22Rv1 (cell line): ENCODE measurements at regions not wholly inside any gene's neighbourhood (a gene's known extent, or its start where the extent isn't known, plus 50 kb on each side); places are given as distances from the start of the nearest gene placed in this dataset.
A peak's percentile ranks its signal among the peaks of the same experiment; 100 is the strongest.

ENCODE experiments used
- H3K27ac ChIP-seq: fragments of 450-650 bp; 2 replicates; pipeline ENCODE4 v1.5.1; 2017
- CTCF ChIP-seq: fragments of 450-650 bp; IDR thresholded peaks from 2 replicates; pipeline ENCODE4 v1.5.1; 2017; ENCODE audit warnings: mild to moderate bottlenecking
- ZFX ChIP-seq: fragments of 450-650 bp; IDR thresholded peaks from 2 replicates; pipeline ENCODE4 v1.6.1; 2017; ENCODE audit warnings: antibody characterized with exemption, borderline replicate concordance

- H3K27ac ChIP-seq, result no peak overlapping the region
- TF ChIP-seq ZFX (no peak), CTCF (no peak)
Measured at GRCh38 chr6:41459738-41460137, 86.4 kb upstream of the FOXP4 start.

- no peak overlapping the region for H3K27ac ChIP-seq
- no peak for TF ChIP-seq CTCF
Measured at GRCh38 chr6:41460742-41461336, 85.3 kb upstream of the FOXP4 start.

- no peak overlapping the region for H3K27ac ChIP-seq
- TF ChIP-seq CTCF (no peak), ZFX (no peak)
Measured at GRCh38 chr6:41462033-41462432, 84.1 kb upstream of the FOXP4 start.

GRCh38 chr6:41463062-41463930, 82.9 kb upstream of the FOXP4 start:
- TF ChIP-seq ZFX (no peak), CTCF (peak; percentile 47)
- H3K27ac ChIP-seq, result no peak overlapping the region

- TF ChIP-seq ZFX (no peak), CTCF (no peak)
Measured at GRCh38 chr6:41464019-41464418, 82.2 kb upstream of the FOXP4 start.

GRCh38 chr6:41464481-41464880, 81.7 kb upstream of the FOXP4 start:
- TF ChIP-seq ZFX (no peak), CTCF (no peak)
- no peak overlapping the region for H3K27ac ChIP-seq

More at GRCh38 chr6:41464019-41464418, 82.2 kb upstream of the FOXP4 start:
- no peak overlapping the region for H3K27ac ChIP-seq

GRCh38 chr6:41466437-41466990, 79.7 kb upstream of the FOXP4 start:
- no peak overlapping the region for H3K27ac ChIP-seq
- TF ChIP-seq ZFX (no peak), CTCF (no peak)
